22Rv1 (cell line): ENCODE measurements at regions not wholly inside any gene's neighbourhood (a gene's known extent, or its start where the extent isn't known, plus 50 kb on each side); places are given as distances from the start of the nearest gene placed in this dataset.

Experiments used
- CTCF ChIP-seq: fragments of 450-650 bp; IDR thresholded peaks from 2 replicates; pipeline ENCODE4 v1.5.1; 2017; ENCODE audit warnings: mild to moderate bottlenecking
- ZFX ChIP-seq: fragments of 450-650 bp; IDR thresholded peaks from 2 replicates; pipeline ENCODE4 v1.6.1; 2017; ENCODE audit warnings: antibody characterized with exemption, borderline replicate concordance

- TF ChIP-seq CTCF (no peak), ZFX (no peak)
Measured at GRCh38 chr2:118774458-118775133, 72.9 kb downstream of the EN1 start.
